CD14-positive monocyte (primary cell): ENCODE measurements at regions not wholly inside any gene's neighbourhood (a gene's known extent, or its start where the extent isn't known, plus 50 kb on each side); places are given as distances from the start of the nearest gene placed in this dataset.

Experiments used
- DNase-seq, 3 donors: peaks; one replicate each; pipeline ENCODE4 v3.0.0-alpha.2; 2011 to 2022
- H2AFZ ChIP-seq: 2 replicates; pipeline ENCODE4 v1.6.0; 2012; ENCODE audit warnings: mild to moderate bottlenecking, low read depth, low read length, inconsistent platforms; ENCODE audit not compliant: insufficient read depth, poor library complexity, severe bottlenecking
- H3K27ac ChIP-seq, 2 donors: 1 replicate in 1 of 2; 2 replicates in 1 of 2; pipeline ENCODE4 v1.5.1; 2012 to 2013; ENCODE audit warnings: low read length in 2 of 2, control low read depth in 1 of 2, inconsistent platforms in 1 of 2, low read depth in 1 of 2, mild to moderate bottlenecking in 1 of 2
- H3K27me3 ChIP-seq, 2 donors: one replicate each; pipeline versions ENCODE4 v1.6.0 to v1.6.1; 2011 to 2013; ENCODE audit warnings: low read length in 2 of 2; ENCODE audit not compliant: control insufficient read depth in 2 of 2, insufficient read depth in 2 of 2
- H3K36me3 ChIP-seq, 2 donors: replicated peaks in 1 of 2; 1 replicate in 1 of 2; 2 replicates in 1 of 2; pipeline versions ENCODE4 v1.5.1 to v1.6.1; 2012 to 2013; ENCODE audit warnings: low read length in 2 of 2, control low read depth in 1 of 2, inconsistent platforms in 1 of 2, mild to moderate bottlenecking in 1 of 2; ENCODE audit not compliant: insufficient read depth in 2 of 2, control insufficient read depth in 1 of 2
- H3K4me1 ChIP-seq, 2 donors: 1 replicate in 1 of 2; 2 replicates in 1 of 2; pipeline versions ENCODE4 v1.5.1 to v1.6.1; 2012 to 2013; ENCODE audit warnings: low read length in 2 of 2, control low read depth in 1 of 2, inconsistent platforms in 1 of 2, mild to moderate bottlenecking in 1 of 2, moderate library complexity in 1 of 2; ENCODE audit not compliant: insufficient read depth in 2 of 2, control insufficient read depth in 1 of 2
- H3K4me2 ChIP-seq: replicated peaks from 2 replicates; pipeline ENCODE3; 2012; ENCODE audit warnings: low read length, moderate library complexity, mild to moderate bottlenecking; ENCODE audit not compliant: poor library complexity, severe bottlenecking; ENCODE audit errors: extremely low read depth
- H3K4me3 ChIP-seq, 3 experiments: fragments of 200-600 bp in 1 of 3; sonication (generic) in 1 of 3; replicated peaks in 1 of 3; 1 replicate in 2 of 3; 2 replicates in 1 of 3; pipeline ENCODE4 v1.5.1; 2011 to 2013; ENCODE audit warnings: low read length in 3 of 3, mild to moderate bottlenecking in 3 of 3, control low read depth in 2 of 3, low read depth in 2 of 3, inconsistent platforms in 1 of 3, moderate library complexity in 1 of 3
- H3K79me2 ChIP-seq: 2 replicates; pipeline ENCODE4 v1.6.0; 2012; ENCODE audit warnings: mild to moderate bottlenecking, control low read depth, inconsistent platforms, low read length, moderate library complexity; ENCODE audit not compliant: insufficient read depth
- H3K9ac ChIP-seq: 2 replicates; pipeline ENCODE4 v1.6.0; 2017; ENCODE audit warnings: low read length, mild to moderate bottlenecking; ENCODE audit not compliant: insufficient read depth, poor library complexity, severe bottlenecking
- H3K9me3 ChIP-seq, 2 donors: replicated peaks in 1 of 2; 1 replicate in 1 of 2; 2 replicates in 1 of 2; pipeline versions ENCODE4 v1.5.1 to v1.6.1; 2012 to 2013; ENCODE audit warnings: low read length in 2 of 2, control low read depth in 1 of 2; ENCODE audit not compliant: control insufficient read depth in 1 of 2, insufficient read depth in 1 of 2
- H4K20me1 ChIP-seq: 2 replicates; pipeline ENCODE4 v1.6.0; 2012; ENCODE audit warnings: mild to moderate bottlenecking, low read length, control low read depth, moderate library complexity; ENCODE audit not compliant: insufficient read depth
- H3K27ac Mint-ChIP-seq, 7 donors: one replicate each; pipeline ENCODE4 v1.8.0; 2020; ENCODE audit warnings: mild to moderate bottlenecking in 7 of 7, mixed read lengths in 7 of 7, moderate library complexity in 6 of 7, inconsistent platforms in 2 of 7
- H3K27me3 Mint-ChIP-seq, 3 donors: one replicate each; pipeline ENCODE4 v1.8.0; 2021 to 2022; ENCODE audit warnings: low read depth in 3 of 3, mild to moderate bottlenecking in 3 of 3, mixed read lengths in 3 of 3, moderate library complexity in 3 of 3, inconsistent platforms in 1 of 3
- H3K36me3 Mint-ChIP-seq, 2 donors: one replicate each; pipeline ENCODE4 v1.8.0; 2020; ENCODE audit warnings: mixed read lengths in 2 of 2, inconsistent platforms in 1 of 2, mild to moderate bottlenecking in 1 of 2
- H3K4me1 Mint-ChIP-seq: one replicate; pipeline ENCODE4 v1.8.0; 2020; ENCODE audit warnings: mild to moderate bottlenecking, mixed read lengths
- H3K4me3 Mint-ChIP-seq, 2 donors: one replicate each; pipeline ENCODE4 v1.8.0; 2020; ENCODE audit warnings: mild to moderate bottlenecking in 2 of 2, mixed read lengths in 2 of 2, moderate library complexity in 1 of 2
- H3K9me3 Mint-ChIP-seq, 7 donors: one replicate each; pipeline ENCODE4 v1.8.0; 2020 to 2022; ENCODE audit warnings: mixed read lengths in 7 of 7, mild to moderate bottlenecking in 6 of 7, moderate library complexity in 6 of 7, inconsistent platforms in 2 of 7
- CTCF ChIP-seq: fragments of 200-600 bp; IDR thresholded peaks from one replicate; pipeline ENCODE4 v1.8.0; 2022; ENCODE audit warnings: antibody characterized with exemption, mild to moderate bottlenecking
- WGBS: methylation state at CpG from one replicate; pipeline ENCODE4 v1.1.5; 2013; ENCODE audit warnings: missing lambda C conversion rate; ENCODE audit not compliant: insufficient coverage; 5-methylcytosine and 5-hydroxymethylcytosine counted together
- intact Hi-C, 2 donors: fragments of 100-400 bp; cut with micrococcal nuclease; formaldehyde crosslinking; loops; one replicate each; pipeline versions ENCODE4 v1.15.0 to v1.15.1; 2023

GRCh38 chr5:104947076-104947475, 1384.5 kb upstream of the NUDT12 start:
- no peak for DNase-seq
- no peak overlapping the region for H2AFZ ChIP-seq
- intact Hi-C loops: no loop called here
- no peak overlapping the region for H3K4me2 ChIP-seq
- H3K9me3 Mint-ChIP-seq: peaks cover 4 to 19% (median 7%) of the 10 kb centered on the region in 7 donors
- H3K36me3 Mint-ChIP-seq: no peaks in the 10 kb centered on the region
- no peaks in the 10 kb centered on the region for H3K27me3 ChIP-seq
- peaks cover 10 to 14% of the 10 kb centered on the region in 2 donors for H3K9me3 ChIP-seq
- no peaks in the 10 kb centered on the region for H3K4me1 Mint-ChIP-seq
- no peak overlapping the region for H3K27ac ChIP-seq
- no peak overlapping the region for H3K4me3 ChIP-seq
- no peak overlapping the region for H3K27ac Mint-ChIP-seq
- TF ChIP-seq CTCF: no peak
- no peak overlapping the region for H3K9ac ChIP-seq
- no peaks in the 10 kb centered on the region for H3K36me3 ChIP-seq
- no CpG with 5 or more reads among the region's 1 CpG for WGBS
- no peaks in the 10 kb centered on the region for H3K4me1 ChIP-seq
- H4K20me1 ChIP-seq: no peaks in the 10 kb centered on the region
- no peak overlapping the region for H3K4me3 Mint-ChIP-seq
- H3K79me2 ChIP-seq: no peaks in the 10 kb centered on the region
- peaks cover 0 to 4% (median 0%) of the 10 kb centered on the region in 3 donors for H3K27me3 Mint-ChIP-seq

- H3K9me3 Mint-ChIP-seq: peaks cover 0 to 7% (median 2%) of the 10 kb centered on the region in 7 donors
Observed at GRCh38 chr5:104942735-104943134, 1380.1 kb upstream of the NUDT12 start.

More at GRCh38 chr5:104942735-104943134, 1380.1 kb upstream of the NUDT12 start:
- no peak overlapping the region for H3K27ac ChIP-seq
- H4K20me1 ChIP-seq: no peaks in the 10 kb centered on the region
- DNase-seq: no peak
- H3K36me3 ChIP-seq: no peaks in the 10 kb centered on the region
- H3K4me2 ChIP-seq: no peak overlapping the region
- no peaks in the 10 kb centered on the region for H3K4me1 ChIP-seq
- no peaks in the 10 kb centered on the region for H3K79me2 ChIP-seq
- H3K4me1 Mint-ChIP-seq: no peaks in the 10 kb centered on the region
- no CpG with 5 or more reads among the region's 1 CpG for WGBS
- H3K9ac ChIP-seq: no peak overlapping the region
- no peaks in the 10 kb centered on the region for H3K36me3 Mint-ChIP-seq
- intact Hi-C loops: no loop called here
- H3K9me3 ChIP-seq: peaks cover 0 to 3% of the 10 kb centered on the region in 2 donors
- TF ChIP-seq CTCF: no peak
- no peak overlapping the region for H2AFZ ChIP-seq
- H3K27me3 Mint-ChIP-seq: peaks cover 0 to 3% (median 0%) of the 10 kb centered on the region in 3 donors
- H3K27me3 ChIP-seq: no peaks in the 10 kb centered on the region
- no peak overlapping the region for H3K4me3 ChIP-seq
- no peak overlapping the region for H3K4me3 Mint-ChIP-seq
- H3K27ac Mint-ChIP-seq: no peak overlapping the region
